ENCODE measurements at regions not wholly inside any gene's neighbourhood (a gene's known extent, or its start where the extent isn't known, plus 50 kb on each side); places are given as distances from the start of the nearest gene placed in this dataset.

DNA sequence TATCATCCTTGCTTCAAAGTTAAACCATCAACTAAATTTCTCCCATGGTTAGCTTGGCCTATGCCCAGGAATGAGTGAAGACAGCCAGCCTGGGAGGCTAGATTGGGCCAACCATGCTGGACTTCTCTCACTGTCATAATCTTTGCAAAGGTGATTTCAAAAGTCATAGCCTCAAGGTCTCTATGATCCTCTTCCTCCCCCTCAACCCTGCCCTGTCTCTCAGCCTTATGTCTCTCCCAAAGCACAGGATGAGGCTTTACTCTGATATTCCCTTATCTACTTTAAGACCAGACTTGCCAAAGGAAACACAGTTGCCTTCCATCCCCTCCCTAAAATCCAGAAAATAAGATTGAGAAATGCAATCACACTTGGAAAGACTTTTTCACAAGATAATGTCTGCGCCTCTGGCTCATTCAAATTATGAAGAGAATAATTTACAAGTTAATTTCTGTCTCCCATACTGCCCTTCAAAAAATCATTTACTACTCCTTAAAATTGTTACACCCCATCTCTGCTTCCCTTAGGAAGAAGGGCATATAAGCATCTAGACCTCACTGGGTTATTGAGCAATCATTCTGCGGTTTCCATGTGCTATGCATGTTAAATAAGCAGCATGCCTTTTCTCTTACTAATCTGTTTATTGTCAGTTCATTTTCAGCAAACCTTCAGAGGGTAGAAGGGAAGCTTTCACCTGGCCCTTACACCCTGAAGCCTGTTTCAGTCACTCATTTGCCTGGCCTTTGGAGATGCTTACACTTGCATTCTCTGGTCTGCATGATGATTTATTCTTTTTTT, 113.8 kb upstream of the ANKRD55 start:
- no peak for DNase-seq (ENCODE audit: low read depth)

DNA sequence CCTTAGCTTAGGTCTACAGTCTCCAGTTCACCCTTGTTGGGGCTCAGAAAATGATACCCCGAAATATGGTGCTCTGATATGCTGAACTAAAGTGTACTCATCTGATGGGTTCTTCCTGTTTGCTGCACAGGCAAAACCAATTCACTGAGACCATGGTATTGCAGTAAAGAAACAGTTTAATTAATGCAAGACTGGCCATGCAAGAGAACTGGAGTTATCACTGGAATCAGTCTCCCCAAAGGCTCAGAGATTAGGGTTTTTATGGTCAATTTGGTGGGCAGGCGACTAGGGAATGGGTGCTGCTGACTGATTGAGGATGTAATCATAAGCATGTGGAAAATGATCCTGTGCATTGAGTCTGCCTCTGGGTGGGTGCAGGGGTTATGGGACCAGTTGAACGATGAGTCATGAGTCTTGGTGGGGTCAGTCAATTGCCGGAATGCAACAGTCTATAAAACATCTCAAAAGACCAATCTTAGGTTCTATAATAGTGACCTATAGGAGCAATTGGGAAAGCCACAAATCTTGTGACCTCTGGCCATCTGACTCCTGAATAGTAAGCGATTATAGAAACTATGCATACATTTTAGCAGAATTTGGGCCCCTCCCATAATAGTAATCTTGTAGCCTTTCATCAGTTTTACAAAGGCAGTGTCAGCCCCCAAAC, 113.0 kb upstream of the ANKRD55 start:
- no peak for DNase-seq (ENCODE audit: low read depth)

DNA sequence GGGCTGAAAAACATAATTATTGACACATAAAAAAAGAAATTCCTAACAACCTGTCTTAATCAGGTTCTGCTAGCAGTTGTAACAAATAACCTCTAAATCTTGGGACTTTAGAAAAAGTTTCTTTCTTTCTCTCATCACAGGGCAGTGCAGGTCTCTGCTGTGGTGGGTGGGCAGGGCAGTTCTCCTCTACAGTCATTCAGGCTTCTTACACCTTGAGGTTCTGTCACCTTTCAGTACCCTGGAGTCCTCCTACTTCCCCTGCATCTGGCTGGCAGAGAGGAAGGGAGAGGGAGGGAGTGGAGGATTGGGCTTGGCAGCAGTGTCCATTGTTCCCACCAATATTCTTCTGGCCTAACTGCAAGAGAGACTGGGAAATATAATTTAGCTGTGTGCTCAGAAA, 112.2 kb upstream of the ANKRD55 start:
- no peak for DNase-seq (ENCODE audit: low read depth)

DNA sequence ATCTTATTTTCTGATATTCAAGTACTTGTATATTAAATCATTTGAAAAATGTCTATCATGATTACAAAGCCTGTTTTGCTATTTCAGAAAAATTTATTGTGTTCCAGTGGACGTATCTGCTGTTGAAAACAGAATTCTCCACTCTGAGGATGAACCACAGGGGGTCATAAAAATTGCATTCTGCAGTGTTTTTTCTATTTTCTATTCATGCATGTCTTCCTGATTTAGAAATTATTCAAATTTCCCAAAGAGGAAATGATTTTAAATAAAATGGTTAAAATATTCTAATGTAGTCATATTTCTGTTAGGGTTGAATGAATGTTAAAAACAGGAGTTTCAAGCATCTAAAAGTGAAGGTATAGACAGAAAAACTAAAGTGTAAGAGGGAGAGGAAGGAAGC, 111.5 kb upstream of the ANKRD55 start:
- no peak for DNase-seq (ENCODE audit: low read depth)

DNA sequence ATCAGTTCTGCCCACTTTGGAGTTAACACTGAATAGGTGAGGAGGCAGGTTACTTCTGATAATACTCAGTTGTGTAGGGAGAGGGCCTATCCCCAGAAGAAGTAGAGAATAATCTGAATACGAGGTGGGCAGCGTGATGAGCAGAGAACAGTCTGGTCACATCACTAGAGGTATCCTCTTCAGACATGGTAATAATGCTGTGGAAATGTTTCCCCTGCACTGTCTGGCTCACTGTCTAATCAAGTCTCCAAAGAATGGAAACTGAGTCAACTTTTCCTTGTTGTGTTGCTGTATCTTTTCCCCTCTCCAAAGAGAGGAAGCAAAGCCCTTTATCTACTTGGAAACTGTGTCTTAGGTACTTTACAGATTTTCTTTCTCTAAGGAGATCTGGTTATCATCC, 110.9 kb upstream of the ANKRD55 start:
- no peak for DNase-seq (ENCODE audit: low read depth)

DNA sequence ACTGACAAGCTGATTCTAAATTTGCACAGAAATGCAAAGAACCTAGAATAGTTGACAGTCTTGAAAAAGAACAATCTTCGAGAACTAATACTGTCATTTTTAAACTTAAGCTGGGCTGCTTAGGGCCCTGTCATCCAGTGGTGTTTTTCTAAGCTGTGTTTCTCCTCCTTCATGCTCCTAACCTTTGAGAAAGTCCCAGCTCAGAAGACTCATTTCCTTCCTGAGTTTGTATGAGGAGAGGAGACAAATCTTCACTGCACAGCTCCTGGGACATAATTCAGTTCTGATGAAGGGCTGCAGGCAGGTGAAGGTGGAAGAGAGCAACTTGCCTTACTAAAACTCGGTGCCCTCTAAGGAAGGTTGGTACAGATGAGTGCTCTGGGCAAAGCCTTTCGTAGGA, 109.5 kb upstream of the ANKRD55 start:
- no peak for DNase-seq (ENCODE audit: low read depth)

DNA sequence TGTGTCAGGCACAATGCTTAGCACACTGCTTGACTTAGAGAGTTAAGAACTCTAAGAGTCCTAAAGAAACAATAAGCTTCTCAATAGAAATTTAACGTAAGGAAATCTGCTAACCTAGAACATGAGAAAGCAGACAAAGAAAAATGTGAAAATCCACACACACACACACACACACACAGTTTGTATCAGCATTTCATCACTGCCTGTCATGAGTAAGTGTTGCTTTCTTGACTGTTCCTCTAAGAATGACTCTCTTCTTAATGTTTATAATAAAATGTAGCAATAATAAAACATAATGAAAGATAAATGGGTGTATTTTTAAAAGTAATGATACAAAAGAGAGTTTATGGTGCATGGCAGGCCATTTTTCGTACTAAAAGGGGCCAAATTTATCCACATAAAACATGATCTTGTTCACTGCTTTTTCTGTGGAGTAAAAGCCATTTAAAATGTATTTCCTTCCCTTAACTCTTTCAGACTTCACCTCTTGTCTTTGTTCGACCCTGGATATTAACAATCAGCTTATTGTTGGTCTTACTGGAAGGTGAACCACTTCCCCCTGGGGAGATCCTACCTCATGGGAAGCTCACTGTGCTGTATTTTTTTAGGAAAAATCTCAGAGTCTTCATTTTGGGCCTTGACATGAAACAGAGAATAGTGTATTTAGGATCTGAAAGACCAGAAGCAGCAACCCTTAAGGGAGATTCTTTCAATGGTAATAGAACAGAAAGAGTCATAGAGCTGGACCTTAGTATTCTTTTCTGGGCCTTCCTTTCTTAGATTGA, 107.3 kb upstream of the ANKRD55 start:
- DNase-seq (ENCODE audit: low read depth), result no peak

DNA sequence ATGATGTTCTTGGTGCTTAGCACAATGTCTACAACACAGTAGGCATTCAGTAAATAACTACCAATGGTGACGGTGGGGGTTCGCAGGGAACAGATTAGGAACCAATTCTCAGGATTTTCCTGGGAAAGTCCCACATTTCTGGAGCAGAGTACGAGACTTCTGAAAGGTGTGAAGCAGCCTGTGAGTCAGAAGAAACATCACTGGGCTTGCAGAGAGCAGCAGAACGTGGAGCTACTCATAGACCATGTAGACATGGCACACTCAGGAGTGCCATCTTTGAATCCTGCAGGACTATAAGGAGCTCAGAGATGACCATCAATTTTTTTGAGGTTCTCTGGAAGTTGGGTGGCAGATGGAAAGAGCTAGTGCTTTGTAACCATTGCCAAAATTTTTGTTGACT, 106.6 kb upstream of the ANKRD55 start:
- DNase-seq (ENCODE audit: low read depth), result no peak

DNA sequence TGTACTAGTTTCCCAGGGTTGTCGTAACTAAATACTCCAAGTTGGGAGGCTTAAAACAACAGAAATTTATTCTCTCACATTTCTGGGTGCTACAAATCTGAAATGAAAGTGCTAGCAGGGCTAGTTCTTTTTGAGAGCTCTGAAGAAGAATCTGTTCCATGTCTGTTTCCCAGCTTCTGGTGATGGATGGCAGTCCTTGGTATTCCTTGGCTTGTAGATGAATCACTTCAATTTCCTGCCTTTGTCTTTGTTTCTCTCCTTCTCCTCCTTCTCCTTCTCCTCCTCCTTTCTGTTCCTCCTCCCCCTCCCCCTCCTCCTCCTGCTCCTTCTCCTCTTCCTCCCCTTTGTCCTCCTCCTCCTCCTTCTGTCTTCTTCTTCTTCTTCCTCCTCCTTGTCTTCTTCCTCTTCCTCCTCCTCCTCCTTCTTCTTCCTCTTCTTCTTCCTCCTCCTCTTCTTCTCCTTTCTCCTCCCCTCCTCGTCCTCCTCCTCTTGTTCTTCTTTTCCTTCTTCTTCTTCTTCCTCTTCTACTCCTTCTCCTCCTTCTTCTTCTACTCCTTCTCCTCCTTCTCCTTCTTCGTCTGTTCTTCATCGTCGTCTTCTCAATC, 104.7 kb upstream of the ANKRD55 start:
- DNase-seq (ENCODE audit: low read depth), result no peak

DNA sequence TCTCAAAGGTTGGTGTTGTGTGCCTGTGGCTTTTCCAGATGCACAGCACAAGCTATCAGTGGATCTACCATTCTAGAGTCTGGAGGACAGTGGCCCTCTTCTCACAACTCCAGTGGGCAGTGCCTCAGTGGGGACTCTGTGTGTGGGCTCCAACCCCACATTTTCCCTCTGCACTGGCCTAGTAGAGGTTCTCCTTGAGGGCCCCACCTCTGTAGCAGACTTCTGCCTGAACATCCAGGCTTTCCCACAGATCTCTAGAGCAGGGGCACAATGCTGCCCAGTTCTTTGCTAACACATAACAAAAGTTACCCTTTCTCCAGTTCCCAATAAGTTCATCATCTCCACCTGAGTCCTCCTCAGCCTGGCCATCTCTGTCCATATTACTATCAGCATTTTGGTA, 102.1 kb upstream of the ANKRD55 start:
- no peak for DNase-seq (ENCODE audit: low read depth)

DNA sequence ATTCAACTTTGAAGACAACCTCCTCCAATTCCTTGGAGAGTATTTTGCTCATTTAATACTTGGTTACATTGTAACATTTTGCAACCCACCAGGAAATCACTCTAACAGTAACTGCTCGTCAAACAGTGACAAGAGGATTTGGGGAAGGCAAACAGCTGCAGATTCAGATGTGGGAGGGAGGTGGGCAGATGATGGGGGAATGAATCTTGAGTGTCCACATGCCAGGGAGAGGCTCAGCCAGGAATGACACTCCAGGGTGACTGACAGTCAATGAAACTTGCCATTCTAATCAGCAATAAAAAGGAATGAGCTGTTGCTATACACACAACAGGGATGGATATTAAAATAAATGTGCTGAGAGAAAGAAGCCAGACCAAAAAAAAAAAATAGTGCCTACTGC, 97.7 kb upstream of the ANKRD55 start:
- DNase-seq (ENCODE audit: low read depth), result no peak

DNA sequence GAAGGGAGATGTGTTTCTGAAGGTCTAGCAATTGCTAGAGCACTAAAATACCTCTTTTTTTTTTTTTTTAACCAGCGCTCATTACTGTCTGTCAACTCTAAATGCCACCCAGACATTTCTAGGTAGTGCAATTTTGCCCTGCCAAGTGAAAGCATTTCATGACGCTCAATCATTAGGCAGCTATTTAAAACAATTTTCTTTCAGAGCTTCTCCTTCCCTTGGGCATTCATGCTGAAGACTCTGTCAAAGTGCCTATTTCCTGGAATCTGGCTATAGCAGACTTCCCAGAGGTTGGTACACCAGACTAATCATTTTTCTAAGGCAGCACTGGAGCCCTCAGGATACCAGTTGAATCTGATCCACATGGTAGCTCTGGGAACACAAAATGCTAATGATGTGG, 97.0 kb upstream of the ANKRD55 start:
- DNase-seq (ENCODE audit: low read depth), result no peak

DNA sequence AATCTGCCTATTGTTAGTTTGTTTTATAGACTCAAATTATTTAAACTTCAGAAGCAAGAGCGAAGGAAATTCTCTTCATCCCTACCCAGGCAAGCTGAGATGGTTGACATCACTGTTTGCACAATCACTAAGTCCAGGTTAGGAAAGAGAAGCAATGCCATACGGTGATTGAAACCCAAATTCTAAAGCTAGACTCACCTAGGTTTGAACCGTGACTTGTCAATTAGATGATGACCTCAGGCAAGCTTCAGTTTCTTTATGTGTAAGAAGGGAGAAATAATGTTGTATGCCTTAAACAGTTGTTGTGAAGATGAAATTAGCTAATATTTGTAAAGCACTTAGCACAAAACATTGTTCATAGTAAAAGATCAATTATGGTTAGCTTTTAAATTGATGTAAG, 96.5 kb upstream of the ANKRD55 start:
- no peak for DNase-seq (ENCODE audit: low read depth)

DNA sequence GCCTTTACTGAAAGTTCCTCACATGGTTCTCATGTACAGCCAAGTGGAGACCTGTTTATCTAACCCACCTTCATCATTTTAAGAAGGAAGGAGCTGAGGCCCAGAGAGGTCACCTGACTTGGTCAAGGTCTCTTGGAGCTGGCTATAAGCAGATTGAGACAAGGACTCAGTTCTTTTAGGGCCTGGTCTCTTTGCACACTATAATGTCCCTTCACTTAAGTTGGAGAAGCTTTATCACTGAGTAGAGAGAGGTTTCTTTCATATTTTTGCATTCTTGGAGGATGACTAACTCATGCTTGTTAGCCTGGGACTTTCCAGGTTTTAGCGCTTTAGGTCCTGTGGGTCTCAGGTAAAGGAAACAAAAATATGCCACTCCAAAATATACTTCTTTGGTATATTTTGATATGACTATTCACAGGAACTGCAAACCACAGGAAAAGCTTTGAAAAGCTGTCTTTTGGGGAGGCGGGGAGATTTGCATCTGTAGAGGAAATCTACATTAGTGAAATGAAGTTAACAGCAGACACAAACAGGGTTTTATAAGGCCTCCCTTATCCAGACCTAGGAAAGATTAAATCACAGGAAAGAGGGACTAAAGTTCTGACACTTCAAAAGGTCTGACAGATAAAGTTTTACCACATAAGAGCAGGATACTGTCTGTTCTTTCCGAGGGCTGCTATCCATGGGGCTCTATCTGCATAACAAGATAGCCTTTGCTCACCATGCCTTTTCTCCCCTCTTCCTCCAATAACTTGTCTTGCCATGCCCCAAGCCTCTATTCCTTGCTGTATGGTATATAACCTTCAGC, 95.8 kb upstream of the ANKRD55 start:
- DNase-seq (ENCODE audit: low read depth), result no peak

DNA sequence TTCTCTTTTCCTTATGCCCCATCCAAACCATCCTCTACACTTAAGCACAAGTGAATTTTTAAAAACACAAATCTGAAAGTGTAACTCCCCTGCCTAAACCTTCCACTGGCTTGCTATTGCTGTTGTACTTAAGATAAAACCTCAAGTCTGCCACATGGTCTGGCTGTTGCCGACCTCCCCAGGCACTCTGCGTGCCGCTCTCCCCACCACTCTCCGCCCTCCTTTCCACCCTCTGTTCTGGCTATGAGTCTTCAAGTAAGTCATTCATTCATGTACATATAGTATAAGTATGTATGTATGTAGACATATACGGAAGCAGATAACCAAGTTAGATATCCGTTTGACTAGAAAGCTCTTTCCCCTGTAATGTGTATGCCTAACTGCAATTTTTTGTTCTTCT, 94.7 kb upstream of the ANKRD55 start:
- DNase-seq (ENCODE audit: low read depth), result no peak

DNA sequence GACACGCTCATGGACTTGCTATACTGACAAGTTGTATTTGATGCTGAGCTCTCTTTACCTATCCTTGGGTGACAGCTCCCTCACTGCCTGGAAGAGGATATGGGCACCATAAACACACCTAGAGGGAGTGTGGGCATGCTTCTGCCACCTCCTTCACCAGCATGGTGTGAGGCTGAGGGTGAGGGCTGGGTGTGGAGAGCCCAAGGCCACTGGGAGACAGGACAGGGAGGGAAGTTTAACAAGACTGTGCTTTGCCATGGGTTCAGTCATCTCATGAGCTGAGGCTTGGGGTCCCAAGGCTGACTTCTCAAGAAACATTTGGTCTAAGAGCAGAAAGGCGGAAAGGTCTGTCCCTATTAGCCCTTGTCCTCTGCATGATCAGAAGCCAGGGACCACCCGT, 93.6 kb upstream of the ANKRD55 start:
- DNase-seq (ENCODE audit: low read depth), result no peak

DNA sequence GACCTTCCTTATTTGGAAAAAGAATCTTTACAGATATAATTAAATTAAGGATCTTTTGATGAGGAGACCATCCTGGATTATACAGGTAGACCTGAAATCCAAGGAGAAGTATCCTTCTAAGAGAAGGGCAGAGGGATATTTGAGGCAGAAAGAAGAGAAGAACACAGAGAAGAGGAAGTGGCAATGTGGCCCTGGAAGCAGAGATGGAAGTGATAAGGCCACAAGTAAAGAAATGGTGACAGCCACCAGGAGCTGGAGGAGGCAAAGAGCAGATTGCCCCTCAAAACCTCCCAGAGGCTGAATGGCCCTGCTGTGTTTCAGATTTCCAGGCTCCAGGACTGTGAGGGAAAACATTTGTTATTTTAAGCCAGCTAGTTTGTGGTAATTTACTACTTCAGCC, 93.0 kb upstream of the ANKRD55 start:
- no peak for DNase-seq (ENCODE audit: low read depth)

DNA sequence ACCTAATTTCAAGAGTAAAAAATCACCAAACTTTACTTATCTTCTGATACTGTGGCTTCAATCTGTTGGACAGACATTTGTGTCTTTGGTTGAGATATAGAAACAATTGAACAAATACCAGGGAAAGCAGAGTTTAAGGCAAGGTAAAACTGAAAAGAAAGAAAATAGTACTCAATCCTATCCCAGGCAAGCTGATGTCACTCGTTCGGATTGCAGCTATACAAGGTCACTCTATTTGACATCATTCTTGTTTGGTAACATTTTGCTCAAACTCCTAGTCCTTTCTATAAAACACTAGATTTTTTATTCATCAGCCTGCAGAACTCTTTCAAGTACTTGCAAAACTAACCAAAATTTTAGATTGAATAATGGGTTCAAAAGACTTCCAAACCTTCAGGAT, 91.9 kb upstream of the ANKRD55 start:
- no peak for DNase-seq (ENCODE audit: low read depth)

DNA sequence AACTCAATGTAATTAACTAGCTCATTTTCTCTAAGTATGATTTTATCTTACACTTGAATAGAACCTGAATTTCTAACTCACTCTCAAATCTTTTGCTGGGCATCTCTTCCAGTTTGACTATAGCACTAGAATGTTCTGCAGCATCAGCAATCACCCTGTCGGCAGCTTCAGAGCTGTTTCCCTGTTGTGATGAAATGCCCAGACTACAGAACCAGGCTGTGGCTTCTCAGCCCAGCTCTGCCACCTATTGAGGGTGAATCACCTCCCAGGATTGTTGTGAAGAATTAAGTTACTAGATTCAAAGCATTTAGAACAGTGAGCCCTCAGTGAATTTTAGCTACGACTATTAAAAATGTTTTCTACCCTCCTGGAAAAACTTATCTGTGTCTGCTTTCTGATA, 90.4 kb upstream of the ANKRD55 start:
- no peak for DNase-seq (ENCODE audit: low read depth)

DNA sequence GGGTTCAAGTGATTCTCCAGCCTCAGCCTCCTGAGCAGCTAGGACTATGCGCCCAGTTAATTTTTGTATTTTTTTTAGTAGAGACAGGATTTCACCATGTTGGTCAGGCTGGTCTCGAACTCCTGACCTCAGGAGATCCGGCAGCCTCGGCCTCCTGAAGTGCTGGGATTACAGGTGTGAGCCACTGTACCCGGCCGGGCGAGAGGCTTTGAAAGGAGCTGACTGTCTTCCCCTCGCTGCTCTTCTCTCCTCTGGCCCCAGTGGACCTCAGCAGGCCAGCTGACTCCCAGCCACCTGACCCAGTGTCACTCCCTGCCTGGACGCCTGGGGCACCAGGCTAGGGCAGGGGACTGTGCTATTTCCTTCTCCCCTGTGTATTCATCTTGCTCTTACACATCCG, 89.5 kb upstream of the ANKRD55 start:
- DNase-seq (ENCODE audit: low read depth), result no peak

DNA sequence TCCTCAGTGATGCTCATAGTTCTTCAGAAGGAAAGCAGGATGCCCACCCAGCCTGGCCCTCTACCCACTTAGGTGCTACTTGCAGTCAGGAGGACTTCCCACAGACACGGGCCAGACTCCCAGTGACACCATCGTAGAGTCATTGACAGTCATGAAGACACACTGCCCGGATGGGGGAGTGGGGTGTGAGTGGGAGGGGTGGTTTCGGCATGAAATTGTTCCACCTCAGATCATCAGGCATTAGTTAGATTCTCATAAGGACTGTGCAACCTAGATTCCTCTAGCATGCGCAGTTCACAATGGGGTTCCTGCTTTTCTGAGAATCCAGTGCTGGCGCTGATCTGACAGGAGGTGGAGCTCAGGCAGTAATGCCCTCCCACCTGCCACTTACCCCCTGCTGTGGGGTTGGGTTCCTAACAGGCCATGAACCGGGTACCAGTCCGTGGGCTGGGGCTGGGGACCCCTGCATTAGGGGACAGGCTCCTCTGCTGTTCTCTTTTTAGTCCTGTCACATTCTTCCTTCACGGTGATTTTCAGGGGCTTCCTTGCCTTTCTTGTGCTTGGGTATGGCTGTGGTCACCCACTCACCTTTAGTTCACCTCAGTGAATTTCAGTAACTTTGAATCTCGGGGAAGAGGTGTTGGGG, 88.2 kb upstream of the ANKRD55 start:
- no peak for DNase-seq (ENCODE audit: low read depth)

Measured in CMK (cell line).